Fibroblast of skin of right quadriceps (primary cell): ENCODE measurements at regions not wholly inside any gene's neighbourhood (a gene's known extent, or its start where the extent isn't known, plus 50 kb on each side); places are given as distances from the start of the nearest gene placed in this dataset.

Source experiments
- DNase-seq: peaks from one replicate; pipeline ENCODE4 v3.0.0-alpha.2; 2013

DNA sequence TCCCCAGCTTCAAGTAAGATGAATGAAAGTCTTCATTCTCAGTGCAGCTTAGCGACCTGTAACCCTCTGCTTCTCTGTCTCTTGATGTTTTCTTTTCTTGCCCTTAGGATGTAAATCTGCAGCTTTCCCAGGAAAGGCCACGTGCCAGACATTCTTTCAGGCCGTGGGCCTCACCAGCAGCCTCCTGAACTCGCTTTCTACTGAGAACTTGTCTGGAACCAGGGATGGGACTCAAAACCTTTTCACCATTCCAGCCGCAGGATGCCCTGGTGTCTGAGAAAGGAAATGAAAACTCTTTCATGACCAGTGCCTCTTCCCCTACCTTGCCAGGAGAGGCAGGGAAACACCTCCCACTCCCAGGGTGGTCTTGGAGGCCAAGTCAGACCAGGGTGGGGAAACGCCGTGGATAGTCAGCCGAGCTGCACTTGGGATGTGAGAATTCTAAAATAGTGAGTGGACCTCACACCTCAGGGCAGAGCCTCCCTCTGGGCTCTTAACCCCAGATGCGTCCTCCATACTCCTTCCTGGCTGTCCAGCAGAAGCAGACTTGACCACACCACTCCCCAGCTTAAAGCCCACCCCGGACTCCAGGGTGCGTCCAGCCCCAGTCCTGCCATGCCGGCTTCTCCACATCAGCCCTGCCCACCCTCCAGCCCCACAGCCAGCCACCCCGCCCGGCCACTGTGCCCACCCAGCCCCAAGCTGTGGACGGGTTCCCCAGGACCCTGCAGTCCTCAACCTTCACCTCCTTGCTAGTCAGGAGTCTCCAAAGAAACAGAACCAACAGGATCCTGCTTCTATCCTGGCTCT lies 115.5 kb downstream of the TWIST2 start:
- peak; percentile 40 for DNase-seq

- DNase-seq = no peak
These were observed 116.1 kb downstream of the TWIST2 start for GRCh38 chr2:238963971-238964328.

DNA sequence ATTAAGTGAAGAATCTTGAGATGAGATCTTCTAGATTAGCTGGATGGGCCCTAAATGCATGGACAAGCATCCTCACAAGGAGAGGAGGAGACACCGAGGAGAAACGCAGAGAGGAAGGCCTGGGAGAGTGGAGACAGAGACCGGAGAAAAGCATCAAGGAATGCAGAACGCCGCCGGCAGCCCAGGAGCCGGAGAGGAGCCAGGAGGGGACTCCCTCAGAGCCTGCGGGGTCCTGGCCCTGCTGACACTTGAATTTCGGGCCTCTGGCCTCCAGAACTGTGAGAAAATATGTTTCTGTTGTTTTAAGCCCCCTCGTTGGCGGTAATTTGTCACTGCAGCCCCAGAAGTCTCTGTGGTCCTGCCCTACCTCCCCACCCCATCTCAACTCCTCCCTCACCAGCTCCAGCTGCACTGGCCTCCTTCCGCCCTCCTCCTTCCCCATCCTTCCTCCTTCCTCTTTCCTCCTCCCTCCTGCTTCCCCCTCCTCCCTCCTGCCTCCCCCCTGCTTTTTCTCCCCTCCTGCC lies 116.7 kb downstream of the TWIST2 start:
- DNase-seq = no peak

GRCh38 chr2:238965371-238966071 lies 117.6 kb downstream of the TWIST2 start:
- DNase-seq = no peak

GRCh38 chr2:238966072-238966937 lies 118.4 kb downstream of the TWIST2 start:
- DNase-seq = no peak

GRCh38 chr2:238967031-238967977 lies 119.4 kb downstream of the TWIST2 start:
- DNase-seq = no peak

- DNase-seq = no peak
These were observed 120.1 kb downstream of the TWIST2 start for GRCh38 chr2:238967978-238968360.

GRCh38 chr2:238968616-238969384 lies 120.9 kb downstream of the TWIST2 start:
- no peak for DNase-seq

- DNase-seq = no peak
These were observed 122.0 kb downstream of the TWIST2 start for GRCh38 chr2:238969857-238970256.

GRCh38 chr2:238970553-238971081 lies 122.7 kb downstream of the TWIST2 start:
- peak; percentile 39 for DNase-seq

- no peak for DNase-seq
These were observed 123.6 kb downstream of the TWIST2 start for GRCh38 chr2:238971318-238972145.

GRCh38 chr2:238972146-238972445 lies 124.2 kb downstream of the TWIST2 start:
- no peak for DNase-seq

- peak; percentile 29 for DNase-seq
These were observed 125.3 kb downstream of the TWIST2 start for GRCh38 chr2:238973038-238973739.

- peak; percentile 47 for DNase-seq
These were observed 126.2 kb downstream of the TWIST2 start for GRCh38 chr2:238974081-238974480.

DNA sequence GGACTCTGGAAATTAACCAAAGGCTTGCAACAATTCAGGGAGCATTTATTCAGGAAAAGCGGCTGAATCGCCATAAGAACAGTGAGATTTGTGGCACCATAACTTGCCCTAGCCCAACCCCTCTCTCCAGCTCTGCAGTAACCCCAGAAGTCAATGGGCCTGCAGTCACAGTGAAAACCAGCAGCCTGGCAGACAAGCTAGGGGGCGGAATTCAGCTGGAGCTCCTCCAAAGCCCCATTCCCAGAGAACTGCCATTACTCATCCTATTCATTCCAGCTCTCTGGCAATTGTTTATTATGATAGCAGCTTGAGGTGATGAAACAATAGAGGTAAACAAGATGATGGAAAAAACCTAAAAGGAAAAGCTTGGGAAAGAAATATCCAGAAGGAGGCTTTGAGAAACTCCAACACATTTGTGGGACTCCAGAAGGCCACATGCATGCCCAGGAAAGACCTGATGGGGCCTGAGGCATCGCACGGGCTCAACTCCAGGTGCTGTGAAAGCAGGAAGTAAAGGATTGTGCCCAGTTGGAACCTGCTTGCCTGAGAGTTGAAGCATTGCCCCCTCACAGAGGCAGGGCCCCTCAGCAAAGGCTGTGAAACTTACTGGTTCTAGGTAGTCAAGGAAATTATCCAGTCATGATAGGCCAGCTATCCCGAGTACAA lies 126.7 kb downstream of the TWIST2 start:
- peak; percentile 89 for DNase-seq

DNA sequence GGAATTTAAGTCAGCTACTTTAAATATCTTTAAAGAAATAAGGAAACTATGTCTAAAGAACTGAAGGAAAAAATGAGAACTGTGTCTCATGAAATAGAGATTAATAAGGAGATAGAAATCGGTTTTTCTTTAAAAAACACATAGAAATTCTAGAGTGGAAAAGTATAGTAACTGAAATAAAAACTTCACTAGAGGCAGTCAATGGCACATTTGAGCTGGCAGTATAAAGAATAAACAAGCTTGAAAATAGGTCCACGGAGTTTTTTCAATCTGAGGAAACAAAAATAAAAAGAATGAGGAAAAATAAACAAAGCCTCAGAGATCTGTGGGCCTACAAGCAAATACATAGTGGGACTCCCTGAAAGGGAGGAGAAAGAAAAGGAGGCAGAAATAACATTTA lies 127.5 kb downstream of the TWIST2 start:
- no peak for DNase-seq

DNA sequence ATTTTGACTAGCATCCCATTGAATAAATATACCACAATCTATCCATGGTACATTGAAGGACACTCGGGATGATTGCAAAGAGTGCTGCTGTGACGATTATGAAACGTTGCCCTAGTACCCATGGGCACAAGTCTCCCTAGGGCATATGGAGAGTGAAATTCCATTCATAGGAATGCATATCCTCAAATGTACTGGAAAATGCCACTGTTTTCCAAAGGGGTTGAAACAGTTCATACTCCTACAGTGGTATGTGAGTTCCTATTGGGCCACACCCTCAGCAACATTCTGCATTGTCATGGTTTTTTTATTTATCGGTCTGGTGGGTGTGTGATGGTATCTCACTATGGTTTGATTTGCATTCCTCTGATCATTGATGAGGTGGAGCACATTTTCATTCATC lies 130.6 kb downstream of the TWIST2 start:
- DNase-seq = no peak

DNA sequence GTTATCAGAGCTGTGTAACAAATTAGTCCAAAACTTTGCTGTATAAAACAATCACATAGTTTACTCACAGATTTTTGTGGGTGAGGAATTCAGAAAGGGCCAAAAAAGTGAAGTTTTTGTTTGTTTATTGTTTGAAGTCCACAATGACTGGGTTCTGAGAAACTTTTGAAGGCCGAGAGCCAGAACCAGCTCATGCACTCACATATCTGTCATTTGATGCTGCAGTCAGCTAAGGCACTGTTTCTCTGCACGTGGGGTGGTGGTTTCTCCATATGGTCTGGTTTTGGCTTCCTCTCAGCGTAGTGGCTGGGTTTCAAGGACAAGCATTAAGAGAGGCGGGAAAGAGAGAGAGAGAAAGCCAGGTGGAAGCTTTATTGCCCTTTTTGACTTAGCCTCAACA lies 131.8 kb downstream of the TWIST2 start:
- DNase-seq = no peak
